Spleen (tissue), 7 donors: ENCODE measurements at regions not wholly inside any gene's neighbourhood (a gene's known extent, or its start where the extent isn't known, plus 50 kb on each side); places are given as distances from the start of the nearest gene placed in this dataset.

Experiments
- POLR2A ChIP-seq, 3 donors: fragments of 450-650 bp; IDR thresholded peaks; one replicate each; pipeline ENCODE4 v1.5.1; 2017; ENCODE audit warnings: antibody characterized with exemption in 3 of 3, mild to moderate bottlenecking in 1 of 3
- POLR2AphosphoS5 ChIP-seq, 3 donors: sonication (generic); formaldehyde crosslinking; IDR thresholded peaks; one replicate each; pipeline ENCODE4 v1.5.1; 2017; ENCODE audit warnings: antibody characterized with exemption in 3 of 3
- TF ChIP-seq, protein P1 (sequence below), 11 experiments: fragments of 200-600 bp in 7 of 11; fragments of 450-650 bp in 4 of 11; sonication (generic) in 4 of 11; IDR thresholded peaks in 8 of 11; conservative IDR thresholded peaks in 3 of 11; 1 replicate in 7 of 11; 2 replicates in 4 of 11; pipeline versions ENCODE4 v1.4.0 to v1.8.0; 2016 to 2021; ENCODE audit warnings: antibody characterized with exemption in 11 of 11, inconsistent platforms in 4 of 11, mild to moderate bottlenecking in 1 of 11
- donor health status: DM: no; HTN: no; CAD: no; lungs with moderate emphysema.
- donor health status: DM: no; HTN: no; CAD: no.
- donor health status: DM: no; HTN: no; CAD: no.

DNA sequence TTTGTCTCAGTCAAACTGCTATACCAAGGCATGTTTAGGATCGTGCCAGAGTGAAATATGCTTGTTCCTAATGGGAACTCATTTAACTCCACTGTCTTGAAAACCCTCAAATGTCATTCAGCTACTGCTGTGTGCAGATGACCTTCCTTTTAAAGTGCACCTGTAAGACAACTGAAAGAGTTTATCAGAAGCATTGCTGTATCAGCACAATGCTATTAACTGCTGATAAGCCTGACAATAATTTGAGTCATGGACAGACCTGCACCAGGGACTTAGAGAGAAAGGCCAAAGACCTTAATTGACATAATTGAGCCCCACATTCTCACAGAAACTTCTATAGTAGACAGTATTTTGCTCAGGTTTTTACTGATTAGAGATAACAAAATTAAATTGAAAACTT, 557.9 kb downstream of the DIPK2A start:
- TF ChIP-seq POLR2AphosphoS5 (IDR thresholded peaks at IDR 0.05) = no peak
- TF ChIP-seq, protein P1, sequence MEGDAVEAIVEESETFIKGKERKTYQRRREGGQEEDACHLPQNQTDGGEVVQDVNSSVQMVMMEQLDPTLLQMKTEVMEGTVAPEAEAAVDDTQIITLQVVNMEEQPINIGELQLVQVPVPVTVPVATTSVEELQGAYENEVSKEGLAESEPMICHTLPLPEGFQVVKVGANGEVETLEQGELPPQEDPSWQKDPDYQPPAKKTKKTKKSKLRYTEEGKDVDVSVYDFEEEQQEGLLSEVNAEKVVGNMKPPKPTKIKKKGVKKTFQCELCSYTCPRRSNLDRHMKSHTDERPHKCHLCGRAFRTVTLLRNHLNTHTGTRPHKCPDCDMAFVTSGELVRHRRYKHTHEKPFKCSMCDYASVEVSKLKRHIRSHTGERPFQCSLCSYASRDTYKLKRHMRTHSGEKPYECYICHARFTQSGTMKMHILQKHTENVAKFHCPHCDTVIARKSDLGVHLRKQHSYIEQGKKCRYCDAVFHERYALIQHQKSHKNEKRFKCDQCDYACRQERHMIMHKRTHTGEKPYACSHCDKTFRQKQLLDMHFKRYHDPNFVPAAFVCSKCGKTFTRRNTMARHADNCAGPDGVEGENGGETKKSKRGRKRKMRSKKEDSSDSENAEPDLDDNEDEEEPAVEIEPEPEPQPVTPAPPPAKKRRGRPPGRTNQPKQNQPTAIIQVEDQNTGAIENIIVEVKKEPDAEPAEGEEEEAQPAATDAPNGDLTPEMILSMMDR (IDR thresholded peaks at IDR 0.05 in 8 of 11, conservative IDR thresholded peaks at IDR 0.05 in 3 of 11) = no peak
- TF ChIP-seq POLR2A (IDR thresholded peaks at IDR 0.05) = no peak
